Liver (tissue), 7 donors: ENCODE measurements at regions not wholly inside any gene's neighbourhood (a gene's known extent, or its start where the extent isn't known, plus 50 kb on each side); places are given as distances from the start of the nearest gene placed in this dataset.

Source experiments
- DNase-seq: peaks from one replicate; pipeline ENCODE4 v3.0.0-alpha.2; 2017; ENCODE audit warnings: low spot score
- H3K27ac ChIP-seq, 2 donors: one replicate each; pipeline ENCODE4 v1.7.0; 2013; ENCODE audit warnings: inconsistent platforms in 2 of 2, low read length in 2 of 2, control low read depth in 1 of 2, low read depth in 1 of 2, mild to moderate bottlenecking in 1 of 2
- H3K27me3 ChIP-seq, 4 donors: one replicate each; pipeline versions ENCODE4 v1.6.1 to v1.7.0; 2013; ENCODE audit warnings: low read length in 3 of 4, inconsistent platforms in 1 of 4, mild to moderate bottlenecking in 1 of 4, moderate library complexity in 1 of 4; ENCODE audit not compliant: control insufficient read depth in 4 of 4, insufficient read depth in 4 of 4
- H3K36me3 ChIP-seq, 4 donors: one replicate each; pipeline versions ENCODE4 v1.6.1 to v1.7.0; 2013; ENCODE audit warnings: low read length in 3 of 4, mild to moderate bottlenecking in 3 of 4, low read depth in 1 of 4, moderate library complexity in 1 of 4; ENCODE audit not compliant: control insufficient read depth in 4 of 4, insufficient read depth in 3 of 4
- H3K4me1 ChIP-seq, 4 donors: one replicate each; pipeline versions ENCODE4 v1.6.1 to v1.7.0; 2013; ENCODE audit warnings: low read length in 3 of 4, mild to moderate bottlenecking in 3 of 4, moderate library complexity in 1 of 4; ENCODE audit not compliant: control insufficient read depth in 4 of 4, insufficient read depth in 4 of 4
- H3K4me3 ChIP-seq, 3 donors: one replicate each; pipeline versions ENCODE4 v1.6.1 to v1.7.0; 2013; ENCODE audit warnings: low read length in 3 of 3, control low read depth in 1 of 3, low read depth in 1 of 3, mild to moderate bottlenecking in 1 of 3
- H3K9ac ChIP-seq, 2 donors: one replicate each; pipeline ENCODE4 v1.7.0; 2013; ENCODE audit warnings: low read length in 2 of 2, mild to moderate bottlenecking in 2 of 2, moderate library complexity in 2 of 2, control low read depth in 1 of 2, low read depth in 1 of 2
- H3K9me3 ChIP-seq, 4 donors: one replicate each; pipeline versions ENCODE4 v1.6.1 to v1.7.0; 2013; ENCODE audit warnings: low read length in 3 of 4; ENCODE audit not compliant: control insufficient read depth in 4 of 4
- EGR1 ChIP-seq, 2 donors: IDR thresholded peaks; 2 replicates each; pipeline ENCODE4 v1.6.1; 2016 to 2018; ENCODE audit warnings: antibody characterized with exemption in 2 of 2, low read depth in 2 of 2
- FOXA1 ChIP-seq: IDR thresholded peaks from 2 replicates; pipeline ENCODE4 v1.6.1; 2016; ENCODE audit warnings: antibody characterized with exemption
- FOXA2 ChIP-seq: IDR thresholded peaks from 2 replicates; pipeline ENCODE4 v1.6.1; 2016; ENCODE audit warnings: antibody characterized with exemption
- GABPA ChIP-seq, 2 donors: IDR thresholded peaks in 1 of 2; conservative IDR thresholded peaks in 1 of 2; 2 replicates each; pipeline ENCODE4 v1.6.1; 2016; ENCODE audit warnings: antibody characterized with exemption in 2 of 2, mild to moderate bottlenecking in 1 of 2, moderate library complexity in 1 of 2
- HNF4A ChIP-seq, 2 donors: conservative IDR thresholded peaks; 2 replicates each; pipeline ENCODE4 v1.6.1; 2016; ENCODE audit warnings: antibody characterized with exemption in 2 of 2, mild to moderate bottlenecking in 2 of 2
- HNF4G ChIP-seq: IDR thresholded peaks from 2 replicates; pipeline ENCODE4 v1.6.1; 2016; ENCODE audit warnings: antibody characterized with exemption
- JUND ChIP-seq, 2 donors: IDR thresholded peaks; 2 replicates each; pipeline ENCODE4 v1.6.1; 2016; ENCODE audit warnings: antibody characterized with exemption in 2 of 2
- NR2F2 ChIP-seq: IDR thresholded peaks from 2 replicates; pipeline ENCODE4 v1.6.1; 2016; ENCODE audit warnings: antibody characterized with exemption
- RAD21 ChIP-seq, 2 donors: IDR thresholded peaks; 2 replicates each; pipeline ENCODE4 v1.6.1; 2016; ENCODE audit warnings: antibody characterized with exemption in 2 of 2, mild to moderate bottlenecking in 2 of 2
- RXRA ChIP-seq, 2 donors: IDR thresholded peaks; 2 replicates each; pipeline ENCODE4 v1.6.1; 2017 to 2018; ENCODE audit warnings: antibody characterized with exemption in 2 of 2, mild to moderate bottlenecking in 1 of 2
- SP1 ChIP-seq: IDR thresholded peaks from 2 replicates; pipeline ENCODE4 v1.6.1; 2018; ENCODE audit warnings: antibody characterized with exemption, mild to moderate bottlenecking
- TAF1 ChIP-seq: conservative IDR thresholded peaks from 2 replicates; pipeline ENCODE4 v1.6.1; 2016; ENCODE audit warnings: antibody characterized with exemption, mild to moderate bottlenecking
- YY1 ChIP-seq: IDR thresholded peaks from 2 replicates; pipeline ENCODE4 v1.6.1; 2016; ENCODE audit warnings: antibody characterized with exemption, mild to moderate bottlenecking
- WGBS: extraction: QIAGEN DNeasy Blood & Tissue Kit; methylation state at CpG from one replicate; pipeline ENCODE4 v1.1.7; 2013; 5-methylcytosine and 5-hydroxymethylcytosine counted together
- TF ChIP-seq, protein P1 (sequence below): IDR thresholded peaks from 2 replicates; pipeline ENCODE4 v1.6.1; 2016; ENCODE audit warnings: antibody characterized with exemption
- TF ChIP-seq, protein P2 (sequence below): IDR thresholded peaks from 2 replicates; pipeline ENCODE4 v1.6.1; 2016; ENCODE audit warnings: antibody characterized with exemption
- TF ChIP-seq, protein P3 (sequence below): IDR thresholded peaks from 2 replicates; pipeline ENCODE4 v1.6.1; 2016; ENCODE audit warnings: antibody characterized with exemption
- donor health status: healthy.
- donor health status: healthy.
- donor health status: healthy.
- donor health status: healthy.

DNA sequence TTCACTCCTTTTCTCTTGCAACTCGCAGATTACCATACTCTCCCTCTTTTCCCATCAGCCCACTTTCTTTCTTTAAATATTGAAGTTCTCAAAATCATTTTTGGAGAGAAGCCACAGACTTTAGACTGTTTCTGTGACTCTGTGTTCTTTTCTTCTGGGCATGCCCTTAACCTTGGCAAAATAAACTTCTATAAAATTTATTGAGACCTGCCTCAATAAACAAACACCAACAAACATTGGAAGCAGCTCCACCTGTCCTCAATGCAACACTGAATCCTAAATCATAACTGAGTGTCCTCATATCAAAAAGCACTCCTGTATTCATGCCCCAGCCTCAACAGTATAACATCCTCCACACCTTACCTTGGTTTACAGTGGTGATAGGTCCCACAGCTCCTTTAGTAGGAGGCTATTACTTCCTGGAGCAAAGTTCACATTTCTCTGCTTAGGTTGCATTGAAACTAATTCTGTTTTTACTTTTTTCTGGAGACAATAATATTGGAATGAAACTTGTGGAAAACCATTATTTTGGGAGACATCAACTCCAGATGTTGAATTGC, 320.0 kb upstream of the LRRC4C start:
- Histone ChIP-seq H3K36me3 (no peaks in the 10 kb centered on the region), H3K27ac (no peak overlapping the region), H3K9me3 (no peaks in the 10 kb centered on the region), H3K4me1 (no peaks in the 10 kb centered on the region), H3K27me3 (no peaks in the 10 kb centered on the region), H3K4me3 (no peak overlapping the region), H3K9ac (no peak overlapping the region)
- no peak for DNase-seq
- WGBS, result 63% methylated on average over 1 of the region's 1 CpG
- TF ChIP-seq NR2F2 (no peak), HNF4A (conservative IDR thresholded peaks at IDR 0.05) (no peak), SP1 (no peak), FOXA1 (no peak), YY1 (no peak), TAF1 (no peak), HNF4G (no peak)

DNA sequence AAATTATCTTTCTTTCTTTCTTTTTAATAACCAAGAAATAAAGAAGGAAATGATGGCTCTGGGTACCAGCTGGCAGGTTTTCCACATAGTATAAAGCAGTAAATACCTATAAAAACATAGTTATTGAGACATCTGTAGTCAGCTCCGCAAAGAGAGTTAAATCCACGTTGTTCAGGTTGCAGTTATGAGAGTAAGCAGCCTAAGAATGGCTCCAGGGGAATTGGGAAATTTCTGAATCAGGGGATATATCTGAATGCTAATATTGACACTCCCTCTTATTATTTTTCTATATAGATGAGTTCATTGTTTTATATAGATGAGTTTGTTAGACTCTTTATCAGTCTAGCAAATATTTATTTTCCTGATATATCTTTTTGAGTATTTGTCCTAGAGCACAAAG, 322.0 kb upstream of the LRRC4C start:
- no peak for TF ChIP-seq TAF1
- TF ChIP-seq, protein P1, sequence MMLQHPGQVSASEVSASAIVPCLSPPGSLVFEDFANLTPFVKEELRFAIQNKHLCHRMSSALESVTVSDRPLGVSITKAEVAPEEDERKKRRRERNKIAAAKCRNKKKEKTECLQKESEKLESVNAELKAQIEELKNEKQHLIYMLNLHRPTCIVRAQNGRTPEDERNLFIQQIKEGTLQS, result no peak
- TF ChIP-seq HNF4A (conservative IDR thresholded peaks at IDR 0.05), result no peak
- no peak for TF ChIP-seq HNF4G
- TF ChIP-seq, protein P2, sequence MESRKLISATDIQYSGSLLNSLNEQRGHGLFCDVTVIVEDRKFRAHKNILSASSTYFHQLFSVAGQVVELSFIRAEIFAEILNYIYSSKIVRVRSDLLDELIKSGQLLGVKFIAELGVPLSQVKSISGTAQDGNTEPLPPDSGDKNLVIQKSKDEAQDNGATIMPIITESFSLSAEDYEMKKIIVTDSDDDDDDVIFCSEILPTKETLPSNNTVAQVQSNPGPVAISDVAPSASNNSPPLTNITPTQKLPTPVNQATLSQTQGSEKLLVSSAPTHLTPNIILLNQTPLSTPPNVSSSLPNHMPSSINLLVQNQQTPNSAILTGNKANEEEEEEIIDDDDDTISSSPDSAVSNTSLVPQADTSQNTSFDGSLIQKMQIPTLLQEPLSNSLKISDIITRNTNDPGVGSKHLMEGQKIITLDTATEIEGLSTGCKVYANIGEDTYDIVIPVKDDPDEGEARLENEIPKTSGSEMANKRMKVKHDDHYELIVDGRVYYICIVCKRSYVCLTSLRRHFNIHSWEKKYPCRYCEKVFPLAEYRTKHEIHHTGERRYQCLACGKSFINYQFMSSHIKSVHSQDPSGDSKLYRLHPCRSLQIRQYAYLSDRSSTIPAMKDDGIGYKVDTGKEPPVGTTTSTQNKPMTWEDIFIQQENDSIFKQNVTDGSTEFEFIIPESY, result no peak
- no peak for TF ChIP-seq FOXA2
- TF ChIP-seq, protein P3, sequence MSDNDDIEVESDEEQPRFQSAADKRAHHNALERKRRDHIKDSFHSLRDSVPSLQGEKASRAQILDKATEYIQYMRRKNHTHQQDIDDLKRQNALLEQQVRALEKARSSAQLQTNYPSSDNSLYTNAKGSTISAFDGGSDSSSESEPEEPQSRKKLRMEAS, result no peak
- TF ChIP-seq JUND (IDR thresholded peaks at IDR 0.05), result no peak
- no peak for TF ChIP-seq RAD21 (IDR thresholded peaks at IDR 0.05)
- no peak for TF ChIP-seq EGR1 (IDR thresholded peaks at IDR 0.05; ENCODE audit: low read depth in 2 of 2)
- no peaks in the 10 kb centered on the region for H3K4me1 ChIP-seq
- H3K27ac ChIP-seq, result no peak overlapping the region
- WGBS, result 54% methylated on average over 2 of the region's 2 CpGs
- H3K27me3 ChIP-seq, result no peaks in the 10 kb centered on the region
- no peak overlapping the region for H3K9ac ChIP-seq
- no peaks in the 10 kb centered on the region for H3K36me3 ChIP-seq
- H3K4me3 ChIP-seq, result no peak overlapping the region
- DNase-seq, result no peak
- H3K9me3 ChIP-seq, result no peaks in the 10 kb centered on the region

DNA sequence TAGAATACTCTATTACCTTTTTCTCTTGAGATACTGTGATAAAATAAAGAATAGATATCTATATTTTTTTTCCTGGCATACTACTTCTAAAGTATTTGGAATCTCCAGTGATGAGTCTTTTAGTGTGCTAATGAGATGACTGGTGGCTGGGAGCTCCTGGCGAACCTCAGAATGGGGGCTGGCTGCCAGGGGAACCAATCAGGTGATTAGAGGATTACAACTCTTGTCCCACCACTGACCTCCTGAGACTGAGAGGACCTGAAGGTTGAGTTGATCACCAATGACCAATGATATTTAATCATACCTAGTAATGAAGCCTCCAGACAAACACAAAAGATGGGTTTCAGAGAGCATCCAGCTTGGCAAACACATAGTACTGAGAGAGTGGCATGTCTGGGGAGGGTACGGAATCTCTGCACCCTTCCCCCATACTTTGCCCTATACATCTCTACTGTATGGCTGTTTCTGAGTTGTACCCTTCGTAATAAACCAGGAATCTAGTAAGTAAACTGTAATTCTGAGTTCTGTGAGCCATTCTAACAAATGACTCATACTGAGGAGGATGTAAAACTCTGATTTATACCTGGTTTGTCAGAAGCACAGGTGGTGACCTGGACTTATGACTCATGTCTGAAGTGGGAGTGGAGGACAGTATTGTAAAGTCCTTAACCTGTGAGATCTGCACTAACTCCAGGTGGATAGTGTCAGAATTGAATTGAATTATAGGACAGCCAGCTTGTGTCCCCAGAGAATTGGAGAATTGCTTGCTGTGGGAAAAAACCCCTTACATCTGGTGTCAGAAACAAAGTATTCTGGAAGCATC, 325.3 kb upstream of the LRRC4C start:
- Histone ChIP-seq H3K9me3 (no peaks in the 10 kb centered on the region), H3K4me3 (no peak overlapping the region), H3K9ac (no peak overlapping the region), H3K36me3 (no peaks in the 10 kb centered on the region), H3K4me1 (no peaks in the 10 kb centered on the region), H3K27ac (no peak overlapping the region), H3K27me3 (no peaks in the 10 kb centered on the region)
- TF ChIP-seq, protein P1, result no peak
- TF ChIP-seq RXRA (IDR thresholded peaks at IDR 0.05), result no peak
- no peak for TF ChIP-seq TAF1
- TF ChIP-seq SP1, result no peak
- no peak for TF ChIP-seq NR2F2
- no peak for TF ChIP-seq EGR1 (IDR thresholded peaks at IDR 0.05; ENCODE audit: low read depth in 2 of 2)
- no peak for TF ChIP-seq FOXA1
- TF ChIP-seq, protein P3, result no peak
- no peak for TF ChIP-seq YY1
- TF ChIP-seq FOXA2, result no peak
- TF ChIP-seq GABPA (IDR thresholded peaks at IDR 0.05 in 1 of 2, conservative IDR thresholded peaks at IDR 0.05 in 1 of 2), result no peak
- TF ChIP-seq HNF4G, result no peak
- no peak for DNase-seq
- WGBS, result 64% methylated on average over 3 of the region's 3 CpGs
